GM12872 (cell line): ENCODE measurements at regions not wholly inside any gene's neighbourhood (a gene's known extent, or its start where the extent isn't known, plus 50 kb on each side); places are given as distances from the start of the nearest gene placed in this dataset.

Experiments used
- TF ChIP-seq, protein P1 (sequence below): IDR thresholded peaks from 3 replicates; pipeline ENCODE4 v1.5.1; 2011; ENCODE audit warnings: low read depth, mild to moderate bottlenecking, low read length, moderate library complexity; ENCODE audit not compliant: insufficient read depth

GRCh38 chr12:20234474-20234873 is 133.9 kb upstream of the PDE3A start:
- TF ChIP-seq, protein P1, sequence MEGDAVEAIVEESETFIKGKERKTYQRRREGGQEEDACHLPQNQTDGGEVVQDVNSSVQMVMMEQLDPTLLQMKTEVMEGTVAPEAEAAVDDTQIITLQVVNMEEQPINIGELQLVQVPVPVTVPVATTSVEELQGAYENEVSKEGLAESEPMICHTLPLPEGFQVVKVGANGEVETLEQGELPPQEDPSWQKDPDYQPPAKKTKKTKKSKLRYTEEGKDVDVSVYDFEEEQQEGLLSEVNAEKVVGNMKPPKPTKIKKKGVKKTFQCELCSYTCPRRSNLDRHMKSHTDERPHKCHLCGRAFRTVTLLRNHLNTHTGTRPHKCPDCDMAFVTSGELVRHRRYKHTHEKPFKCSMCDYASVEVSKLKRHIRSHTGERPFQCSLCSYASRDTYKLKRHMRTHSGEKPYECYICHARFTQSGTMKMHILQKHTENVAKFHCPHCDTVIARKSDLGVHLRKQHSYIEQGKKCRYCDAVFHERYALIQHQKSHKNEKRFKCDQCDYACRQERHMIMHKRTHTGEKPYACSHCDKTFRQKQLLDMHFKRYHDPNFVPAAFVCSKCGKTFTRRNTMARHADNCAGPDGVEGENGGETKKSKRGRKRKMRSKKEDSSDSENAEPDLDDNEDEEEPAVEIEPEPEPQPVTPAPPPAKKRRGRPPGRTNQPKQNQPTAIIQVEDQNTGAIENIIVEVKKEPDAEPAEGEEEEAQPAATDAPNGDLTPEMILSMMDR: no peak

- TF ChIP-seq, protein P1: no peak
These were observed 131.2 kb upstream of the PDE3A start for GRCh38 chr12:20237091-20237490.

- TF ChIP-seq, protein P1: no peak
These were observed 122.8 kb upstream of the PDE3A start for GRCh38 chr12:20245491-20245890.

- TF ChIP-seq, protein P1: no peak
These were observed 119.7 kb upstream of the PDE3A start for GRCh38 chr12:20248646-20249045.

GRCh38 chr12:20250761-20251160 is 117.6 kb upstream of the PDE3A start:
- TF ChIP-seq, protein P1: no peak

DNA sequence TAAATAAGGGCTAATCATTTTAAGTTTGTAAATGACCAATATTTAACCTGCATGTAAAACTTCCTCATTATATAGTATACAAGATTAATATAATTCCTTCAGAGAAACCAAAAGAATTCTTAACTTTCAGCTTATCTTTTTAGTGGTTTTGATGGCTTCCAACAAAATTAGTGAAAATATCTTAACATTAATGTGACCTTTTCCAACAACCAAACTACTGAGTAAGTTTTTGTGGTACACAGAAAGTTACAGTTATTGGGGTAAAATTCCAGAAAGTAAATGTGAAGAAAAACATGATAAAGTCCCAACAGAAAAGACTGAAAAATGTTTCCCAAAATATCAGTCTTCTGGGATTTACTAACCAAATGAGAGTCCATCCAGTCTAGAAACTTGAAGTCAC is 111.0 kb upstream of the PDE3A start:
- TF ChIP-seq, protein P1: no peak

DNA sequence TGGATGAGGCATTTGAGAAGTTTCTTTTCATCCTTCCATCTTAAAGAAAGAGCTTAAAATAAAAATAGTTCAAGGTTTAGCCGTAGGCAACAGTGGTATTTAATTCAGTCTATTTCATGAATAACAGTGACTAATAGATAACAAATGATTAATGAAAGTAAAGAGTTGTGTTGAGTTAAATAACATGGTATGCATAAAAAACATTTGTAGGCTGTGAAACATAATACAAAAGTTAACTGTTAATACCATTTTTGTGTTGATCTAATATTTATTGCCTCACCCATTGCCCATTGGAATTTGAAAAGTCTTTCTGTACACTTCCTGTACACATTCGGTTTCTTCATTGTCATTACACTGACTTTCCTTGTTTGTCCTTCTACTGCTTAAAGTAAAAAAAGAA is 108.6 kb upstream of the PDE3A start:
- TF ChIP-seq, protein P1: no peak

DNA sequence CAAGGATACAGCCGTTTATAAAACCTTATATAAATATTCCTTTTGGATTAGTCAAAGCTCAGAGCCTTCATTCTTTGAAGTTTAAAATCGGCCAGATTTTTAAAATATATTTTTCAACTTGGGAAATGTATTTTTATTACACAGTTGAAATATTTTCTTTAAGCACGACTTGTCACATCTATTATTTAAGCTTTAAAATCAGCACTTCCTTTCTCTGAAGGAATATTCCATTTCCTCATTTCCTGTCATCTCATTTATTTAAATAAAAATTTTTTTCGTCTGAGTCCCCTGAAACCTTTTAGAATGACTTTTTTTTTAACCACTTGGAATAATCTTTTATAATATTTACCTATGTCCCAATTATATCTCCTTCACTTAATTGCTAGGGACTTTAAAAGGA is 107.5 kb upstream of the PDE3A start:
- TF ChIP-seq, protein P1: no peak
